HuH-7 (cell line): ENCODE measurements at regions not wholly inside any gene's neighbourhood (a gene's known extent, or its start where the extent isn't known, plus 50 kb on each side); places are given as distances from the start of the nearest gene placed in this dataset.

ENCODE experiments used
- DNase-seq: peaks from one replicate; pipeline ENCODE4 v3.0.0; 2011; ENCODE audit warnings: low spot score

- no peak for DNase-seq
Observed at GRCh38 chr13:66069570-66069969, 1160.6 kb downstream of the PCDH9 start.

- DNase-seq: no peak
Observed at GRCh38 chr13:66068683-66069082, 1161.5 kb downstream of the PCDH9 start.

- no peak for DNase-seq
Observed at GRCh38 chr13:66048888-66049287, 1181.2 kb downstream of the PCDH9 start.

GRCh38 chr13:66040506-66040905 is 1189.6 kb downstream of the PCDH9 start:
- no peak for DNase-seq

- no peak for DNase-seq
Observed at GRCh38 chr13:66037096-66037495, 1193.0 kb downstream of the PCDH9 start.

GRCh38 chr13:66036636-66037035 is 1193.5 kb downstream of the PCDH9 start:
- no peak for DNase-seq

GRCh38 chr13:66036024-66036614 is 1194.0 kb downstream of the PCDH9 start:
- DNase-seq: peak; percentile 1

GRCh38 chr13:66033924-66034323 is 1196.2 kb downstream of the PCDH9 start:
- no peak for DNase-seq

GRCh38 chr13:66021846-66022245 is 1208.3 kb downstream of the PCDH9 start:
- DNase-seq: no peak

- DNase-seq: no peak
Observed at GRCh38 chr13:66014771-66015170, 1215.4 kb downstream of the PCDH9 start.

GRCh38 chr13:66009241-66009640 is 1220.9 kb downstream of the PCDH9 start:
- no peak for DNase-seq

GRCh38 chr13:66003558-66003957 is 1226.6 kb downstream of the PCDH9 start:
- no peak for DNase-seq

GRCh38 chr13:66001140-66001539 is 1229.0 kb downstream of the PCDH9 start:
- DNase-seq: no peak

- DNase-seq: no peak
Observed at GRCh38 chr13:65999411-65999810, 1230.7 kb downstream of the PCDH9 start.

- no peak for DNase-seq
Observed at GRCh38 chr13:65990684-65991083, 1239.5 kb downstream of the PCDH9 start.

- no peak for DNase-seq
Observed at GRCh38 chr13:65985612-65986011, 1244.5 kb downstream of the PCDH9 start.

- DNase-seq: no peak
Observed at GRCh38 chr13:65977525-65977924, 1252.6 kb downstream of the PCDH9 start.

- no peak for DNase-seq
Observed at GRCh38 chr13:65971541-65971940, 1258.6 kb downstream of the PCDH9 start.

- DNase-seq: peak; percentile 27
Observed at GRCh38 chr13:65966991-65967451, 1263.1 kb downstream of the PCDH9 start.

- no peak for DNase-seq
Observed at GRCh38 chr13:65965501-65965900, 1264.6 kb downstream of the PCDH9 start.

GRCh38 chr13:65964672-65965071 is 1265.5 kb downstream of the PCDH9 start:
- no peak for DNase-seq

GRCh38 chr13:65959305-65959704 is 1270.8 kb downstream of the PCDH9 start:
- DNase-seq: no peak

- DNase-seq: no peak
Observed at GRCh38 chr13:65946387-65946786, 1283.7 kb downstream of the PCDH9 start.

- DNase-seq: no peak
Observed at GRCh38 chr13:65943708-65944107, 1286.4 kb downstream of the PCDH9 start.

GRCh38 chr13:65943024-65943423 is 1287.1 kb downstream of the PCDH9 start:
- DNase-seq: no peak
